ENCODE measurements at regions not wholly inside any gene's neighbourhood (a gene's known extent, or its start where the extent isn't known, plus 50 kb on each side); places are given as distances from the start of the nearest gene placed in this dataset.

DNA sequence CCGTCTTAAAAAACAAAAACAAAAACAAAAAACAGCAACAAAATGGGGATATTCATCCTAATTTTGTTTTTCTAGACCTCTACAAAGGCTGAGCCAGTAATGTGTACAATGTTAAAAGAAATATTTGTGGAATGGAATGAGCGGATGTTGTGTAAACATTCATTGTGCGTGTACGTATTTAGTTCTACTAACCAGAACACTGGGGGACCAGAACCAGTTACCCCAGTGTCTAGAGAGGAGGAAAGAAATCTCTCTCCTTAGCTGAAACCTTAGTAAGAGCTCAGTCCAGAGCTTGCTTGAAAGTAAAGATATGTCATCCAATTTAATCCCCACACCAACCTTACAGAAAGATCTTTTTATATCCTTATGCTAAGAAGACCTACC, 106.7 kb upstream of the CPEB4 start:
- DNase-seq (ENCODE audit: low read depth in 2 of 2) = no peak

DNA sequence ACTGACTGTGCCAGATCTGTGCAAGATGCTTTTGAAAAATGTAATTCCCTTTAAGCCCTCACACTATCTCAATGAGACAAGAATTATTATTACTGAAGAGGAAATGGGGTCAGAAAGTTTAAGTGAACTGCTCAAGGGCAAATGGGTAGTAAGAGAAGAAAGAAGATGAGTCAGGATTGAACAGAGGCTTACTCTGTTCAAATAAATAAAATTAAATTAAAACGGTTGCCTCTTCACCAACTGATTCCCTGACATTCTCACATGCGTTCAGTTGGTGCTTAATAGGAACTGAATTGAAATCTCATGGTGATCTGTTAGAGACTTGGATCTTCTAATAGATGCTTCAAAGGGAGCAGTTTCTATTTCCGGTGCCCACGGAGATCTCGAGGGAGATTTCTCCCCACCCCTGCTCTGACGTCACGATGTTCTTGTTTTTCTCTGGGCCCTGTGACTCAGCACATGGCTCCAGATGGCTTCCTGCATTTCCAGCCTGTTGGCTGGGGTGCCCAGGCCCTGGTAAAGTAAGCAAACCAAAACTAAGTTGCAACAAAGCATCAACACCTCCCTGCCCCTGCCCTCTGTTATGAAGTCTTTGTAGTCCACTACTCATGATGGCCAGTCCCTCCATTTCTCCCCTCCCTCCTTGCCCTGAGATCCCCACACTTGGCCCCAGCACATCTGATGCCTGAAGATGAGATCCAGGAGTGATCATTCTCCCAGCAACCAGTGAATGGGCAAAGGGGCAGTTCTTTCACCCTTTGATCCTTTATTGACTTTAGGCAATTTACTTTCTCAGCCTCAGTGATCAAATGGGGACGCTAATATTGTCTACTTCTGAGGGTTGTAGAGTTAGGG, 106.1 kb upstream of the CPEB4 start:
- peak; percentile 39 to 51 for DNase-seq (ENCODE audit: low read depth in 2 of 2)

DNA sequence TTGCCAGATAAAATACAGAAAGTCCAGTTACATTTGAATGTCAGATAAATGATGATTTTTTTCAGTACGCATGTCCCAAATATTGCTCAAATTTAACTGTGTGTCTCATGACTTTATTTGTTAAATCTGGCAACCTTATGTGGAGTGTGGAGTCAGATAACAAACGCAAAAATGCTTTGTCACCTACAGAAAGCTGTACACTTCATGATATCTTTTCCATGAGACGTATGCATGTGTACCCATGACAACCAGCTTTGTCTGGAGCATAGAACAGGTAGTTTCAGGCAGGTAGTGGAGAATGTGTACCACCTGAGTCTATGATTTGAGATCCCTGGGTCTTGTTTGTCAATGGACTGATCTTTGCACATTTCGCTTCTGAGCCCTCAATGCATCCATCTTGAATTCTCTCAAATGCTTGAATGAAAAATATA, 105.5 kb upstream of the CPEB4 start:
- DNase-seq (ENCODE audit: low read depth in 2 of 2) = no peak

DNA sequence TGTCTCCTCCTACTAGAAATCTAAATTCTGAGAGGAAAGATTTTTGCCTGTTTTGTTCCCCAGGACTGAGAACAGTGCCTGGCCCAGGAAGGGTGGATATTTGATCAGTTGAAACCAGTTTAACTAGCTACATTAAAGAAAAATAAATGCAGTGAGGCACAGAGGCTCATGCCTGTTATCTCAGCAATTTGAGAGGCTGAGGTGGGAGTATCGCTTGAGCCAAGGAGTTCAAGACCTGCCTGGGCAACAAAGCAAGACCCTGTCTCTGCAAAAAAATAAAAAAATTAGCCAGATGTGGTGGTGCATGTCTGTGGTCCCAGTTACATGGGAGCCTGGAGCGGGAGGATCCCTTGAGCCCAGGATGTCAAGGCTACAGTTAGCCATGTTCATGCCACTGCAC, 104.8 kb upstream of the CPEB4 start:
- DNase-seq (ENCODE audit: low read depth in 2 of 2) = no peak

DNA sequence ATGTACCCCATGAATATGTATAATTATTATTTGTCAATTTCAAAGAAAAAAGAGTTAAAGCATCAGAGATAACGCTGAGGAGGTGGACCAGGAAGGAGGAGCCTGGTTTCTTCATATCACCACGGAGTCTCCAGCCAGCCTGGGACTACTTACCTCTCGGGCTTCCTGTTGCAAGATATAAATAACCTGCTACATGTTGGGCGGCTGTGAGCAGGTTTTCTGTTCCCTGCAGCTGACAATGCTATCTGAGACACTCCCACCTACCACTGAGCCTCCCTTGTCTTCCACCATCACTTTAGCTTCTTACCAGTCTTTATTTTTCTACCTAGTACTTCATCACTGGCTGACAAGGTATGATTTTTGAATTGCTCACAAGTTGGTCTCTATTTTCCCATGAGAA, 102.7 kb upstream of the CPEB4 start:
- DNase-seq (ENCODE audit: low read depth in 2 of 2) = no peak

DNA sequence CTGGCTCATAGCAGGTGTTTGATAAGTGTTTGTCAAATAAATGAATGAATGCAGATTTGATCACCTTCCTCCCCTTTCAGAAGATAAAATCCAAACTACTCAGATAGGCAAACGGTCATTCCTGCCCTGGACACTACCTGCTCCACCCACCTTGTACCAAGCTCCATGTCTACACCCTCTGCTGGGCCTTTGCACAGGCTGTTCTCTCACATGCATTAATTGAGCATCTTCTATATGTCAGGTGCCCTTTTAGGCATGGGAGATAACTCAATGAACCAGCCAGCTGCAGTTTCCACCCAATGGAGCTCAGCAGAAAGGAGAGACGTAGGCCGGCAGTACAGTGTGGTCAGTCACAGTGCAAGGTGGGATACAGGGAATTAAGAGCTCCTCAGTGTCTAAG, 102.3 kb upstream of the CPEB4 start:
- DNase-seq (ENCODE audit: low read depth in 2 of 2) = no peak

DNA sequence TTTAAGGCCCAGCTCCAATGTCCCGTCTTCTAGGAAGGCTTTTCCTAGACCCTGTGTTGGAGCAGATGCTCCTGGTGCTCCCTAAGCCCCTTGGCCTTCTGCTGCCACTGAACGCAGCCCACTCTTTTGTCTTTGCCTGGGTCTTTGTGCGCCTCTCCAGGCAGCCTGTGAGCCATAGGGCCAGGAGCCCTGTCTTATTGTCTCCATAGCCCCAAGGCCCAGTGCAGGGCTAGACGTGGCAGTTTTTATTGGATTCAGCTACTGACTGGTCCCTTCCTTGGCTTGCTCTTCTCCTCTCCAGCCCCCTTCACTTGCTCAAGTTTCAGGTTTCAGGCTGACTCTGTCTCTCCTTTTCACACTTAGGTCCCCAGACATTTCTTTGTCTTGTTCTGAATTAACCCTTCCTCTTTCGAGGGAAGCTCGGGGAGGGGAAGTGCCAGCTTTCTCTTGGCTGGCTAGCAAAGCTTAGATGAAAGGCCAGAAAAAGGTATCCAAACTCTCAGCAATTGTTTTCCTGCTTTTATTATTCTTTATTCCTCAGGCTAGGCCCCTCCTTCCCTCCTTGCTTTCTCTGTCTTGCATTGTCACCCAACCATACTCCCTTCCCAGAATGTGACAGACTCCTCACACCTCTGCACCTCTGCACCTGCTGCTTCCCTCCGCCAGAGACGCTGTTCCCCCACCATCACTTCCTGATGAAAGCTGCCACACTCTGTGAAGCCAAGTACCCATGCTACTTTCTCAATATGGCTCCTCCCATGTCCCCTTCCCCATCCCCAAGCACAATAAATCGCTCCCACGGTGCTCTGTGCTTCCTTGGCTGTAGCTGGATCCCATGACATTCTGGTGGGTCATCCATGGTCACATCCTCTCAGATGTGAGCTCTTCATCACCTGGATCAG, 101.6 kb upstream of the CPEB4 start:
- DNase-seq (ENCODE audit: low read depth in 2 of 2) = no peak

DNA sequence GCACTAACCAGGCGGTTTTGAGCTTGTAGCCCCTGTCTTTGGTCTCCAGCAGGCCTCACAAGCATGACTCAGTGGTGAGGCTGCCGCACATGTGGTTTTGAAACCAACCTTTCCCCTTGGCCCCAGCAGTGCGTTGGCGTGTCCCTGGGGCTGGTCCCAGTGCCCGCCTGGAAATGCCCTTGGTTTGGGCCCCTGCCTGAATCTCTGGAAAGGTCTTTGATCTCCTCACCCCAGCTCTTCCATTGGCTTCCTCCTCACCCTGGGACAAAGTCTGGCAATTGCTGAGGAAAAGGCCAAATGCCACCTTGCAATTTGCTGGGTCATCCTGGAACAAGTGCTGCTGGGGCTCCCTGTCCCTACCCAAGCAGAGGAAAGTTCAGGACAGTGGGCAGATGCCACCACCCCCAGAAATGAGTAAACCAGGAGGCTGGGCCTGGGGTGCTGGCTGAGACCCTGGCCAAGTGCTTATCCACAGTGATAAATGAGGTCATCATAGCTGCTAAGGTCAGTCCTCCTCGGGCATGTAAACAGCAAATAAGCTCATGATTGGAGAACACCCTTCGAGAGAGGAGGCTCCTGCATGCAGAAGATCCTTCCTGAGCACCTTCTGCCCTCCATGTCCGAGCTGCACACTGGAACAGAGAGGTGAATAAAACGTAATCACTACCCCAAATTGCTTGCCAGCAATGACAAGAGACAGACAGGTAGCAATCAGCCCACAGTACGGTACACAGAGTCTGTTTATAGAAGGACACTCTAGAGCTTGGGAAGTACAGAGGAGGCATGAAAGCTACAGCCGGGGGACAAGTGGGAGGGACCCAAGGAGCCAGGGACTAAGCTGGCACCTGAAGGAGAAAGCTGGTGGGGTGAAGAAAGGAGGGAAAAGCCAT, 98.9 kb upstream of the CPEB4 start:
- no peak for DNase-seq (ENCODE audit: low read depth in 2 of 2)

DNA sequence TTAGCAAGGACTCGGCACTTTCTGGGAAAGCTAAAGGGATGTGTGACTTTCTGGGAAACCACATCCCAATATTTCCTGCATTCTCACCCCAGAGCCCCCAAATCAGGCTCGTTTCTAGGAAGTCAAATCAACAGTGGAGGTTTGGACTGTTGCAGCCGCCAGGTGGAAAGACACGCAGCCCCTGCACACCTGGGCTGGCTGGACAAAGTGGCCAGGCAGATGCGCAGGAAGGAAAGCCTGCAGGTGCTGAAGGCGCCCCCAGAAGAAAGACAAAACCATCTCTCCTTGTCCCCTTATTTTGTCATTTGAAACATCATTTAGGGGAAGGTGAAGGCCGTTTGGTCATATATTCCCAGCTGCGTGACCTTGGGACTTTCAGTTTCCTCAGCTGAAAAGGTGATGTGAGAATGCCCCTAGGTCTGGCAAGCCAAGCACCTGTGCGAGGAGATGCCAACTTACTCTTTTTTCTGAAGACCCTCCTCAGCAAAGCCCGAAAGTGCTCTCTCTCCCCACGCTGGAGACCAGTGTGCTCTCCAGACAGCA, 97.9 kb upstream of the CPEB4 start:
- no peak for DNase-seq (ENCODE audit: low read depth in 2 of 2)

DNA sequence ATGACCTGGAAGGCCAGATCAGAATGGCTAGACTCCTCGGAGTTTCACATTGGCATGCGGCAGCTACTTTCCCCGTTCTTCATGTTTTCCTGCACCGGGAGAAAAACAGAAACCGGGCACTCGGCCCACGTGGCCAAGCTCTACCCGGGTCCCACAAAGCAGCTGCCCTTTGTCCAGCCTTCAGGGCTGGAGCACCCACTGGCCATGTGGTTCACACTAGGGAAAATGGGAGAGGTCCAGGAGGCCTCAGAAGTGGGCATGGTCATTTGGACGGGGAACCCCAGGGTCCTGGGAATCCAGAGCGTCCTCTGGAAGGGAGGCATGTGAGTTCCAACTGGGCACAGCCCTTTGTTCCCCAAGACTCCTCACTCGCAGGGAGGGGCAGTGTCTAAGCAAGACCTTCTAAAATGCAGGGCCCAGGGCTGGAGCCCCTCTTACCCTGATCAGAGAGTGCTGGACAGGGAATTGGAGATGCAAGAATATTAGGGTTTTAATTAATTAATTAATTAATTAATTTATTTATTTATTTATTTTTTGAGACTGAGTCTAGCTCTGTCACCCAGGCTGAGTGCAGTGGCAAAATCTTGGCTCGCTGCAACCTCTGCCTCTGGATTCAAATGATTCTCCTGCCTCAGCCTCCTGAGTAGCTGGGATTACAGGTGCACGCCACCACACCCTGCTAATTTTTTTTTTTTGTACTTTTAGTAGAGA, 97.2 kb upstream of the CPEB4 start:
- DNase-seq (ENCODE audit: low read depth in 2 of 2) = no peak

DNA sequence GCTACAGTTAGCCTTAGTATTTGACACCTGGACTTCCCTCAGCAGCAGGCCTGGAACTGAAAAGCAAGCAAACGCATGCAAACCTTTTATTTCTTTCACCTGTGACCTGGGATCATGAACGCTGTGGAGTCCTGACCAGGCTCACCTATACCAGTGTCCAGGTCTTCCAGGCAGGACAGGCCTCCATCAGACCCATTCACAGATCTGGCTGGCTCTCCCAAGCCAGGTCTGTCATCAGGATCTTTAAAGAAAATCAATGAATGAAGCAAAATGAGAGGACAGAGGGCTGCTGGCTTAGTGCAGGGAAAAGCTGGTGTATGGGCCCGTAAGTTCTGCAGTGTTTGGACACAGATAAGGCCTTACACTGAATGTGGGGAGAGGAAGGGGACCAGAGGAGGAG, 96.3 kb upstream of the CPEB4 start:
- no peak for DNase-seq (ENCODE audit: low read depth in 2 of 2)

DNA sequence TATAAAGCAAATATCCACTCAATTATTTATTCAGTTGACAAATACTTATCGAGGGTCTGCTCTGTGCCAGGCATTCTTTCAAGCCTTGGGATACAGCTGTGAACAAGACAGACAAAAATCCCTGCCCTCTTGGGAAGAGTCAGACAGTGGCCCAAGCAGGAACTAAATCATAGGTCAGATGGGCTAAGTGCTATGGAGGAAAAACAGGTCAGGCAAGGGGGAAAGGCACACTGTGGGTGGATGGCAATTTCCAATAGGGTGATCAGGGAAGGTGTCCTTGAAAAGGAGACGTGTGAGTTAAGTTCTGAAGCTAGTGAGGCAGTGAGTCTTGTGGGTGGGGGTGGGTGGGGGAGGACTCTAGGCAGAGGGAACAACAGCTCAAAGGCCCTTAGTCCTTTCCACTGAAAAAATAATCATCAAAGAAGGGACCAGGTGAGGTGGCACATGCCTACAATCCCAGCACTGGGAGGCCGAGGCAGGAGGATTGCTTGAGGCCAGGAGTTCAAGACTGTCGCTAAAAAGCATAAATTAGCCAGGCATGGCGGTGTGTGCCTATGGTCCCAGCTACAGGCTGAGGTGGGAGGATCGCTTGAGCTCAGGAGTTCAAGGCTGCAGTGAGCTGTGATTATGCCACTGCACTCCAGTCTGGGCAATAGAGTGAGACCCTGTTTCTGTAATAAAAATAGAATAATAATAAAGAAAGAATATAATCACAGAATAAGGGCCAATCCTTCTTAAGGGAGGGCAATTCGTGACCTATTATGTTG, 95.2 kb upstream of the CPEB4 start:
- no peak for DNase-seq (ENCODE audit: low read depth in 2 of 2)

DNA sequence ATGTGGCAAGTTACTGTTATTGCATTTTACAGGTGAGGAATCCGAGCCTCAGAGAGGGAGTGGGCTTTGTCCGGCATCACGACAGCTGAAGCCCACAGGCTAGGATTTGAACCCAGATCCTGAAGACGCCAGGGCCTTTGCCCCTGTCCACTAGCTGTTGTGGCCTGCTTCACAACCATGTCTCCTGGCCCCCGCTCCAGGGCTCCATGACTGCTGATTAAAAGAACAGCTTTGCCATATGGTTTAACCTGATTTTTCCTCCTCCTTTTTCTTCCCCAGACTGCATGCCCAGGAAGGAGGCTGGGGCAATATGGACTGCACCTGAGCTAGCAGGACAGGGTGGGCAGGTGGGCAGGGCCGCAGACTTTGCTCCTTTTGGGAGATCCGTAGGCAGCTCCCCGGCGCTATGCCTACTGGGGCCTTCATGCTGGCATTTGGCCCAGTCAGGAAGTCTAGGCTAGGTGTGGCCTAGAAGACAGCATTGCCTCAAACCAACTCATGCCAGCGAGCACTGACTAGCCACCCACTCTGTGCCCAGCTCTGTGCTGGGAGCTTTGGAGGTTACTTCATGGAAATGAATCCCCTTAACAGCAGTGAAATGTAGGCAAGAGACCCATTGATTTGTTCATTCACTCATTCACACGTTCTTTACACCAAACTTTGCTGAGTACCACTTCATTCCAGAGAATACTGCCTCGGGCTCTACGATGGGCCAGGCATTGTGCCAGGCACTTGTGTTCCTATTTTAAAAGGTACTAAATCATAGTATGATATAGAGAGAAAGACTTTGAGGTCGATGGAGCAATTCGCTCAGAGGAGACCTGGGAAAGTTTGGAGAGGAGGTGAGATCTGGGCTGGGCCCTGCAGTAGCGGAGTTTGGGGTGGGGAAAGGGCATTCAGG, 94.3 kb upstream of the CPEB4 start:
- DNase-seq (ENCODE audit: low read depth in 2 of 2) = no peak

DNA sequence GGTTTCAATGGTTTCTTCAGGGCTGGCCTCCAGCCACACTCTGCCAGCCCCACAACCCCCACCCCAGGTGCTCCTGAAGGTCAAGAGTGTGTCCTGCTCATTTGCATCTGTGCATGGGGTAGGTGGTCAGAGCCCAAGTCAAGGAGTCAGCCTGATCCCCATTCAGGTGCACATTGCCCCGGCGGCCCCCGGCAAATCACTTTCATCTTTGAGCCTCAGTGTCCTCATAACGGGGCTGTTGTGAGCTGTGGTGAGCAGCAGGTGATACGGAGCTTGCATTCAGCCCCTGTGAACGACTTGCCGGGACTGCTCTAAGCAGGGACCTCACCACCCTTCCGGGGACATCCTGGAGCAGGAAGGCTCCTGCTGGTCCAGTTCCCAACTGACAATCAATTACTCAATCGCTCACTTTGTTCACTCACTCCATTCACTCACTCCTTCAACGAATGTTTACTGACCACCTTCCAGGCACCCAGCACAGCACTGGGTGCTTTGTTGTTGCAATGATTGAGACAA, 93.2 kb upstream of the CPEB4 start:
- no peak for DNase-seq (ENCODE audit: low read depth in 2 of 2)

DNA sequence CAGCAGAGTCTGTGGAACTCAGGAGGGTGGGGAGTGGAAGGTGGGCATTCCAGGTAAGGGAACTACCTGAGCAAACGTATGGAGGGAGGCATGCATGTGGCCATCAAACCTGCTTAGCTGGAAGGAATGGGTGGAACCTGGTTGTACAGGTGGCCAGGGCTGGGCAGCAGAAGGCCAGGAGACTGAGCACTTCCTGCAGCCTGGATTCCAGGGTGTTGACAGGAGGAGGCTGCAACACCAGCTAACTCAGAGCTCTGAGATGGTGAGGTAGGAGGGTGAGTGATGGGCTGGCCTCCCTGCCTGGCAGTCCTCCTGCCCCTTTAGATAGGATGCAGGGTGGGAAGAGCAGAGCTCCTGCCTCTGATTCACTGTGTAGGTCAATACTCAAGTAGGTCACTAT, 92.5 kb upstream of the CPEB4 start:
- no peak for DNase-seq (ENCODE audit: low read depth in 2 of 2)

DNA sequence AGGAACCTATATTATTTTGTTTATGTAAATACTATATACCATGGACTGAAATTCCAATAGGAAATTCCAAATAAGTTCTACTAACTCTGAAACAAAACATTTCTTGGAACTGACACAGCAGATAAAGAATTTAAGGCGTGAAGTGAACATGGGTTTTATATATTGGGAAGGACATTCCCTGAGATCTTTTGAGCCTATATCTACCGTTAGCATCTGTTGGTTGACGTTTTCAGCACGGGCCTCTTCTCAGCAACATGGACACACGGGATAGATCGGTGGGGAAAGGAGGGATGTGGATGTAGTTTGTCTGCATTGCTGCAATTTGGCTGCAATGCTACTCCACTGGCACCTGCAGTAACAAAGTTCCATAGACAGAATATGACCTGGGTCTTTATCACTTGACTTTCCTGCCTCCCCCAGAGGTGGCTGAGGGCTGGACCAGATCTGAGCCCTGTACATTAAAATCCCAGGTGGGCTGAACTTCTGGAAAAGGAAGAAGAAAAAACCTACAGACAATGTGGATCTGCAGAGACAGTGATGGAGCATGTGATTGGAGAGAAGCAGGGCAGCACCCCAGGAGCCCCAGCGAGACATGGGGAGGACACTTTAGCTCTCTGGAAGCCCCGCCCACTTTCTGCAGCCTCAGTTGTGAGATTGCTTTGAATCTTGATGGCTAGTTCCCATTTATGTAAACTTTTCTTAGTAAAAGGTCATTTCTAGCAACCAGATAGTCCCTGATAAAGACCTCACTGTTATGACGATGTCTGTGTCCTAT, 91.2 kb upstream of the CPEB4 start:
- no peak for DNase-seq (ENCODE audit: low read depth in 2 of 2)

DNA sequence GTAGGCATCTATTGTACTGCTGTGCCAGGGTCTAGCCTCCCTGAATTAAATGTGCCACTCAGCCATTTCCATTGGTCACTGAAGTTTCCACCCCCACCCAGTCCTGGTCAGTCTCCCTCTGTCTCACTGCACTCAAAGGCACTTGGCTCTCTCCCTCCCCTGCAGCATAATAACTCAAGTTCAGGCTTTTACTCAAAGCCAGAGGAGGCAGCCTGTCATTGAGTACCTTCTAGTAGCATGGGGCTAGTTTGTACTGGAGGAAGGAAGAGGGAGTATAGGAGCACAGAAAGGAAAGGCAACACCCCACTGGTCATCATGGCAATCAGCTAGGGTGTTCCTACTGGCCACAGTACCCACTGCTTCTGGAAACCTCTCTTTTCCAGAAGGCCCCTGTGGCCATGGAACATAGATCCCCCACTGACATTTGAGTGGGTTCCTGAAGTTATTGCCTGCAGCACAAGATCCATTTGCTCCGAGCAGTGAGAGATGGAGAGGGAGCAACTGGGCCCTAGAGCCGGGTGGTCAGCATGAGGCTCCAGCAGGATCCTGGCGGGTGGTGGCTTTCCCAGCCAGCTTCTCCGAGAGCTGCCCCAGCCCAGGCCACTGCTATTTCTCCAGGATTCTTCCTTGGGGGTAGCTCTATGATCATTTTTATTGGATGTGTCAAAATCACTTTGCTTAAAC, 89.9 kb upstream of the CPEB4 start:
- DNase-seq (ENCODE audit: low read depth in 2 of 2) = no peak

DNA sequence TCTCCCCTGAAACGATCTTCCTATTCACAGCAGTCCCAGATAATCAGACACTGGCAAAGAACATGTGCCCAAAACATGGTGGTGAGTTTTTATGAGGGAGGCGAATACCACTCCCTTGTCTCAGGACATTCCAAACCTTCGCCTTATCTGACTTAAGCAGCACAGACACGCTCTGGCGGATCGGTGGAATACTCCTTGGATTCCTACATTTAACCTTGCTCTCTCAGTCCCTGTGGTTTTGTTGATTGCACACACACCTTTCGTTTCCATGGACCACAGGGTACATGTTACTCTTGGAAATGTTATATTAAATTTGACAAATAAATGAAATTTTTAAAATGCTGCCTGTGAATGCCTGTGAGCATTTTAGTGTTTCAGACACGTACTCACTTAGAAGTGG, 87.8 kb upstream of the CPEB4 start:
- DNase-seq (ENCODE audit: low read depth in 2 of 2) = no peak

Data from fibroblast of skin of left quadriceps (primary cell).